GM11168 (cell line): ENCODE measurements at regions not wholly inside any gene's neighbourhood (a gene's known extent, or its start where the extent isn't known, plus 50 kb on each side); places are given as distances from the start of the nearest gene placed in this dataset.

ENCODE experiments used
- in situ Hi-C: fragments of 300-500 bp; cut with MboI; formaldehyde crosslinking; loops from one replicate; pipeline ENCODE4 v1.12.0; 2022; ENCODE audit warnings: low sequenced_read_pairs; ENCODE audit not compliant: unreplicated experiment

DNA sequence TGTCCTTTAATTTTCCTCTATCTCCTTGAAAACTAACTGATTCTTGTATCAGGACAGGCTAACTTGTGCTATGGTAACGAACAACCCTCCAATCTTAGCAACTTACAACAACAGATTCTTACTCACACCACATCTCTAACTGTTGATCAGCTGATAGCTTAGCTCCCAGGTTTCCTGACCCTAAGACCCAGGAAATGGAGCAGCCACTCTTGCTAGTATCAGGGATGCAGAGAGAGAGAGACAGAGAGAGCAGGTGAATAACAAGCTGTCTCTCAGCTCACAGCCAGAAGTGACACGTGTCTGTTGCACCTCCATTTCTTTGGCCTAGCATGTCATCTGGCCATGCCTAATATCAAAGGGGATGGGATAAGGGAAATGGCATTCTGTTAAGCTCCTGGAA, 1289.0 kb upstream of the AUTS2 start:
- in situ Hi-C loops, result no loop called here

DNA sequence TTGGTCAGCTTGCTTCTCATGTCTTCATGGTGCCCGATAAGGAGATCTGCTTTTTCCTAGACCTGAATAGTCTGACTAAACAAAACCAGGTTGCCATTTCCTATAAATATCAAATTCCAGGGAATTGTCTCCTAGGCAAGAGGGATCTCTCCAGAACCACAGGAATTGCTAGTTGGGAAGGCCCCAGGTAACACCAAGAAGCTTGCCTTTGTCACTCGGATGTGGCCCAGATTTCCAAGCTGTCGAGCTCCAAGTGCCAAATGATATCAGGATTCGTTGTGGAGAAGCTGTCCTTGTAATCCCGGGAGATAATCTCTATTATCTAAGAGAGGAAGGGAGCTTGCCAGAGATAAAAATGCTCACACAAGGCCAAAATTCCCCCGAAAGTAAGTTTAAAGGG, 1288.5 kb upstream of the AUTS2 start:
- in situ Hi-C loops, result no loop called here

DNA sequence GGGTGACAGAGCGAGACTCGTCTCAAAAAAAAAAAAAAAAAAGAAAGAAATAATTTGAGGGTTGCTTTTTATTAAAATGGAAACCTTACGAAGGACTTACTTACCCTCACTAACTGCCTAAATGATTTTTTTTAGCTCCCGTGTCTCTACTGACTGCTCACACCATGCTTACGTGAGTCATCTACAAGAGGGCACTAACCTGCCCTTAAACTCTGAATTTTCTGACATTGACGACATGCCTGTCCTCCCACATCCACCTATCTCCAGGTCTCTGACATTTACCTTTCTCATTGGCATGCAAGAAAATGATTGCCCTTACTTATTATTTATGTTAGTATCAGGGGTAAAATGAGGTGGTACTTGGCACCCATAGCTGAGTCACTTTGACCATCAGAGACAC, 1286.3 kb upstream of the AUTS2 start:
- in situ Hi-C loops, result no loop called here

DNA sequence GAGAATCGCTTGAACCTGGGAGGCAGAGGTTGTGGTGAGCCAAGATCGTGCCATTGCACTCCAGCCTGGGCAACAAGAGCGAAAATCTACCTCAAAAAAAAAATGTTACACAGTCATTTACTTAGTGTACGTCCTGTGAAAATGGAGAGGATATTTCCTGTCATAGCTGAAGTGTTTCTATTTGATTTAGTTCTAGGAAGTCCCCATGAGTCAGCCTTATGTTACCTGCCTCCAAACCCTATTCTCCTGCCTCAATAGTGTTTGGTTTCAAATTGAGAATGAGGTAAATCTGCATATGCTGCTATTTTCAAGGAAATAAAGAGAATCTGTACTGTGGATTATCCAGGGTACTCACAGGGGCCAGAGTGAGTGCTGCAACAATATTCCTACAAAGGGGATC, 1284.5 kb upstream of the AUTS2 start:
- in situ Hi-C loops, result no loop called here

DNA sequence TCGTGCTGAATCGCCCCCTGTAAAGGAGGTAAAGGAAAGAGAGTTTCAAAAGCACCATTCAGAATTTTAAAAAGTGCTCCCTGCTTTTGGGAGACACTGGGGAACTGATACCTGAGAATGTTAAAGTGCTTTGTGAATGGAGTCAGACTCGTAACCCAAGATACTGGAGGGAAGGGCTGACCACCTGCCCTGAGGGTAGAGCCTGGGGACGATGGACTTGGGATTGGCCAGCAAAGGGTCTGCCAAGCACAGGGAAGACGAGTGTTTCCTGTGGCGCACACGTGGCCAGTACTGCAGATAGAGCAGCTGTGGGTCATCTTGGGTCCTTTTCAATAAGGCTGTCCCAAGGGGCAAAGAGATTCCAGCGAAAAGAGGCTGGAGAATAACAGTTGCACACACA, 1284.1 kb upstream of the AUTS2 start:
- in situ Hi-C loops, result no loop called here

DNA sequence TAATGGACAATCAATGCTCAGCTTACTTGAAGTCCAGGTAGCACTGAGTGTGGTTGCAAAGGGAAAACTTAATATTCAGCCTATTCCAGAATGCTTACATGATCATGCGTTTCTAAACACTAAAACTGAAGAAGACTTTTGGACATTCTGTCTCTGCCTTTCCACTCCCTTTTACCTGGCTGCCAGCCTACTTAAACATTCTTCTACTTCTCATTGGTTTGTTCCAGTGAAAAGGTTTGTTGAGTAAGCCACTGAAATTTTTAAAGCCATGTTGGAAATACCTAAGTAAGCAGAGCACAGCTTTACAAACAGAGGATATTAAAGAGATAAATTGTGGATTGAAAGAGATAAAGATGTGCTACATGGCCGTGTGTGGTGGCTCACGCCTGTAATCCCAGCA, 1280.8 kb upstream of the AUTS2 start:
- in situ Hi-C loops, result no loop called here

DNA sequence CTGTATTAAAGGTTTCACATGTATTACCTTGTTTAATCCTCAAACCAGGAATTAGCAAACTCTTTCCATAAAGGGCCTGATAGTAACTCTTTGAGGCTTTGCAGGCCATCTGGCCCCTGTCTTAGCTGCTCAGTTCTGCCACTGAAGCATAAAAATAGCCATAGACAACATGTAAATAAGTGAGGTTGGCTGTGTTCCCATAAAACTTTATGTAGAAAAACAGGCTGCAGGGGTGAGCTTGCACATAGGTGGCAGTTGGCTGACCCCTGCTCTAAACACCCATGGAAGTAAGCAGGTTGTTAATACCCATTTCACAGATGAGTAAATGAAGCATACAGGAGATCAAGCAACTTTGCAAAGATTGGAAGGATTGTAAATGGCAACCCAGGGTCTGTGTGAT, 1279.2 kb upstream of the AUTS2 start:
- in situ Hi-C loops, result no loop called here

DNA sequence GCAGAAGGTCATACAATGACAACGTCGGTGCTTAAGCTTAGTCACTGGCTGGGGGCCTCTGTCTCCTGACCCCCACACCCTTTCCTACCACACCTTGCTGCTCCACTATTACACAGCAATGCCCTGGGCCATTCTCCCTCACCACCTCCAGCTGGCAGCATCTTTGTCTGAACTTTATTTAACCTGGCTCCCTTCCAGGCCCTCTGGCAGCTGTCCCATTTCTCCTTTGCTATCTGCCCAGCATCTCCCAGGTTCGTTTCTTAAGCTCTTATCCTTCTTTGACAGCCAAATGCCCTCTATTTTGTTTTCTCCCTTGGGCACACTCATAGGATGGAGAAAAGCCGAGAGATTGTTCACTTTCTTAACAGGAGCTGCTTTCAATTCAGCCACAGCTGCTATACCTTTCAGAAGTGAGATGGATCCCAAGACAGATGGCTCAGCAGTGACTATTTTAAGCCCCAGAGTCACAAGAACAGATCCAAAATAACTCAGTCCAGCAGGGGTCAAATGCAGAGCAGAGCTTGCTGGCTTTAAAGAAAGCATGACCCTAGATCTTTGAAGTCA, 1277.1 kb upstream of the AUTS2 start:
- in situ Hi-C loops, result no loop called here

DNA sequence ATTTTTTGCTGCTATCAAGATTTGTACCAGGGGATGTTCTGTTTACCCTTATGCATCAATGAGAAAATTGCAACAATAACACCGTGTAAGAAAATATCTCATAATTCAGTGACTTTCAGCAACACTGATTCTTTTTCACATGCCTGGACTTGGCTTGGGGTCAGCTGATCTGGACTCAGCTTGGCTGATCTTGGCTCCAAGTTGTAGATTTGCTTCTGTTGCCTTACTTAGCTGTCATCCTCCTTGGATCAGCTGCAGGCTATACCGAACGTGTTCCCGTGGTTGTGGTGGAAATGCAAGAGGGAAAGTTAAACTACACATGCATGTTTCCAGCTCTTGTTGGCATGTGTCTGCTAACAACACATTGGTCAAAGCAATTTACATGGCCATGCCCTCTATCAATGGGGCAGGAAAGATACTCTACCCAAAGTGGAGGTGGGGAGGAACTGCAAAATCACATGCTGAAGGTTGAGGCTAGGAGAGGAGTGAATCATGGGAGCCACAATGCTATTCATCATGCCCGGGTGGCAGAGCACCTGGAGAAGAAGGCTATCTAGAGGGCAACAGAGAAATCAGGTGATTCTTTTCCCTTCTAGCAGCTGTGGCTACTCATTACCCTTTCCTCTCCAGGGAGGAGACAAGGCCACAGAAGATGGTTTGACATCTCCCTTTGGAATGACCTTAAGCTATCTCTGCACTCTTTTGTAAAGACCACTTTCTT, 1276.3 kb upstream of the AUTS2 start:
- in situ Hi-C loops, result no loop called here

DNA sequence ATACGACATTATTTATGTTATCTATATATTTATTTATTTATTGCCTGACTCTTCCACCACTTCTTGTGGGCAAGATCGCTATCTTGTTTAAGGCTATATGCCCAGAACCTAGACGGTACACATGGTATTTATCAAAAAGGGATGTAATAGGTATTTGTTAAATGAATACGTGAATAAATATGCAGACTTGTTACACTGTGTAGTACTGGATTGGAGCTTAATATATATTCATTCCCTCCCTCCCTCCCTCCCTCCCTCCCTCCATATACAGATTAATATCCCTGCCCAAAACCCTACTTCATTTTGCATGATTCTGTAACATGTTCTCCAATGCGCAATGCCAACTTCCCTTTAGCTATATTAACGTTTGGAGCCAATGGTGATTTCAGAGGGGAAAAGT, 1273.7 kb upstream of the AUTS2 start:
- in situ Hi-C loops, result no loop called here

DNA sequence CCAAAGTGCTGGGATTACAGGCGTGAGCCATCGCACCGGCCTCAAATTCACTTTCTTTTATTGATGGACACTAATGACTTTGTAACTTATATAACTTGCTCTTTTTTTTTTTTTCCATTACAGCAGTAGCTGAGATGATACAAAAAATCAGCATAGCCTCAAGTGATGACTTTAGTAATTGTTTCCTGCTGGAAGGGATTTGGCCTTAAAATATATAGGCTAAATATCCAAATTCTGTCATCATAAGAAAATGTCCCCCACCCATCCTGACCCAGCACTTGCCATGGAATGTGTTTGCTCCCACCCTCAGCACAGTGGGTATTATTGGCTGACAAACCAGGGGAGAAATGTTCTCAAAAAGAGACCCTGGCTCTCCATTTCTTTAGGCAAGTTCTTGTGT, 1264.1 kb upstream of the AUTS2 start:
- in situ Hi-C loops, result no loop called here

DNA sequence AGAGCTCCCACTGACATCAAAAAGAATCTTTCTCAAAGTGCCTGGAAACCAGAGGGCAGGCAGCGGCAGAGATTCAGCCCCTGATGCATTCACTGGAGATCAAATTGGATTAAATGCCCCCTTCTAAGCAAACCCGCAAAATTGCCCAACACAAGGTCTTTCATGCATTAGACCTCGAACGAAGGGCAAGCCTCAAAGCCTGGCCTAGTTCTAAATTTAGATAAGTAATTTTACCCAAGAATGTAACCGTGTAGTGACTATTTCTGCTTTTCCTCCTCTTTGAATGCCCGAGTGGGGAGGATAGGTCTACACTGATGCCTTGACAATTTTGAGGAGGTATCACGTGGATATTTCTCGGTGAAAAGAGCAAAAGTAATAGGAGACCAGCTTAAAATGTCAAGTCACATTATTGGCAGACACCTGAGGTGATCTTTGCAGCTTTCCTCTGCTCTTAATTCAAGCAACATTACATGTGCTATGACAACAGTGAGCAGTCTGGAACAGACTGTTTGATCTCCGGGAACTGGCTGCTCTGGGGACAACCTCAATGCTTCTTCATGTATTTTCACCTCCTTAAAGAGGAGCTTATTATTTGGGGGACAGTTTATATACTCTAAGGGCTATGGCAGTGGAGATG, 1263.5 kb upstream of the AUTS2 start:
- in situ Hi-C loops, result no loop called here

DNA sequence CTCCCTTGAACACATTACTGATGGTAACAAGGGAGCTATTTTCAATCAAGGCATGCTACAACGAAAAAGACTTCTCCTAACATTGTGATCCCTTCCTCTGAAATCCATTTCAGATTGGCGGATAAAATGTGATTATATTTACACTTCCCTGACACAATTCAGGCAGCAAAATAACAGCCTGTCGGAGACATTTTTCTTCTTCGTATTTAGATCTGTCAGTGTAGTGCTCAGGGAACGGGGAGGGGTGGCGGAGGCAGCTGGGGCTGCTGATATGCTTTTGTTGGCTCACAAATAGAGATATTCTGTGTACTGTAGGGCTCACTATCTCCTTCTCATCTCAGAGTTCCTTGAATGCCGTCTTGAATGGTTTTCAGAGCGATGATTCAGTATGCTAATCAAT, 1261.7 kb upstream of the AUTS2 start:
- in situ Hi-C loops, result no loop called here

DNA sequence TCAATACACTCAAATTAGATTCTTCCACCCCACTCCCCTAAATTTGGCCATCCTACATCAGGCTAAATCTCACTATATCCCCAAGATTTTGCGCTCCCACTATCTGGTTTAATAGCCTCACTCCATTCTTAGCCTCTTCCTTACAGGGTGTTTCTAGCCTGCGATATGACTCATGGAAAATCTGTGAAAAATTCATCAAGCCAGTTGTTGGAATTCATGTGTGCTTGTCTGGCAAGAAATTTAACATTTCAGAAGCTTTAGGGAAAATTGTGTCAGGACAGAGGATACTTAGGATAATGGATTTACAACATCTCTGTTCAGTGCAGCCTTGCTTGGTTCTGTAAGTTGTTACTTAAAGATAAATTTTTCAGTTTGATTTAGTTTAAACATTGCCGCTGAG, 1249.9 kb upstream of the AUTS2 start:
- in situ Hi-C loops, result no loop called here

DNA sequence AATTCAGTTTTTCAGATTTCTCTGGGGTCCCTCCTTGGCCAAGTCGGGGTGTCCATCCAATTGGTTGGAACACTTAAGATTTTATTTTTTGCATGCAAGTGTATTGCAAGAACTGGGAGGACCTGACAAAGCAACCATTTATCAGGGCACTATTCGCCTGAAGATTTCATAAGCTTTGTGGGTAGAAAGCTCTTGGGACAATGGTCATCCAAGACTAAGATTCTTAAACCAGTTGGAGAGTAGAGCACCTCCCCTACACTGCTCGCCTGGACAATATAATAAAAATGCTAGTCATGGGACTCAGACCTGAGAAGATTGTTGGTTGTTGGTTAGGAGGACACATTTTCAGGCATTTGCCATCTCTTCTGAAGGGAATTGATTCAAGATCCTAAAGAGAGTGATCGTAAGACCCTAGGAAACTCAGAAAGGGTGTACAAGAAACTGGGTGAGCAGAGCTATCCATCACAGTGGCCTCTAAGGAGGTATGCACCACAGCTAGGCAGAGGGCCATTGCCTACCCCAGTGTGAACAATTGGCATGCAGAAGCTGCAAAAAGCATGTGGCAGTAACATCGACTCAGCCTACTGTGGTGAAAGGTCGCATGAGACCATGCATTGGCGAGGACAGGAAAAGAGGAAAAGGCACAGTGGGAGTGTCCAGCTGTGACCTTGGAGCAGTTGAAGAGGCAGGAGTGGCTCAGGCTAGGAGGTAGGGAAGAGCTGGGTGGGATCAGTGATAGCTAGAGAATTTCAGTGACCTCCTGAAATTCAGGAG, 1235.3 kb upstream of the AUTS2 start:
- in situ Hi-C loops, result no loop called here

DNA sequence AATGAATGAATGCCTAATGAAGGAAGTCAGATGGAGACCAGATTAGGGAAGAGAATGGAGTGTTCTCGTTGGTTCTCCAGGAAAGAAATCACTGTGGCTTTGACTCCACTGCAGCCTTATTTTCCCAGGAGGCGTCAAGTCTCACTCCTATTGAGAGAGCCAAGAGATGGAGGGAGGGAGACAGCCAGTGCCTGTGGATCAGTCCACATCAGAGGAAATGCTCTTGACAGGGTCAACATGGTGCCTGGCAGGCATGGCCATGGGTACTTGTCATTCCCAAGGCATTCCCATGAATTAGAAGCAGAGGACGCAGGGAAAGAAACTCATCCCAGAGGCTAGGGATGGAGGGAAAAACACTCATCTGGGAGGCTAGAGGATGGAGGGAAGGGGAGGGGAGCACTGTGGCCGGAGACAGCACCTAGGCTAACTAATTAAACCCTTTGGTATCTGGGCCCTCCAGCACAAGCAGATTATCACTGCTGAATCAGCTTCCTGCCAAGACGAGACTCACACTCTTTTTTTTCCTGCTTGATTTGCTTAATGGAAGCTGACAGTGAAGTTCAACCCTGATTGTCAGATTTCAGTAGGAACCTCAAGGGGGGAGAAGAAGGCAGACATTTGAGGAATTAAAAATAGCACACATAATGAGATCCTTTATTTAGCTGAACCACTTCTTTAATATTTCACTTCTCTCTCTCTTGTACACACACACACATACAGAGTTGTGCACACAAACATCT, 1233.2 kb upstream of the AUTS2 start:
- in situ Hi-C loops, result no loop called here

DNA sequence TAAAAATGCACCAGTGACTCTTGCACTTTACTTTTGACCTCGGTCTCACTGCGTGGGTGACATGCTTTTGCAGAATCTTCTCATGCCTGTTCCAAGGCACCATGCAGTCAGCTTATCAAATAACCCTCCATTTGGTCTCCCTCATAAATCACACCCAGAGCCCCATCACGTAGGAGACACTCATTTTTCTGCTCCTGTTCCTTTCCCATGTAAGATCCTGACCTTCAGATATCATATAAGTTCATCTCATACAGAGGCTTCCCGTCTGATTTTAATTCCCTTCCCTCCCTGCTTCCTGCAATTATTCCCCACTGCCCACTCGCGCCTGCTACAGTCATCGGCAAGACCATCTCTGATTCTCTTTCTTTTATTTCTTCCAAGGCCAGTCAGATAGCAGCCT, 1226.3 kb upstream of the AUTS2 start:
- in situ Hi-C loops, result no loop called here

DNA sequence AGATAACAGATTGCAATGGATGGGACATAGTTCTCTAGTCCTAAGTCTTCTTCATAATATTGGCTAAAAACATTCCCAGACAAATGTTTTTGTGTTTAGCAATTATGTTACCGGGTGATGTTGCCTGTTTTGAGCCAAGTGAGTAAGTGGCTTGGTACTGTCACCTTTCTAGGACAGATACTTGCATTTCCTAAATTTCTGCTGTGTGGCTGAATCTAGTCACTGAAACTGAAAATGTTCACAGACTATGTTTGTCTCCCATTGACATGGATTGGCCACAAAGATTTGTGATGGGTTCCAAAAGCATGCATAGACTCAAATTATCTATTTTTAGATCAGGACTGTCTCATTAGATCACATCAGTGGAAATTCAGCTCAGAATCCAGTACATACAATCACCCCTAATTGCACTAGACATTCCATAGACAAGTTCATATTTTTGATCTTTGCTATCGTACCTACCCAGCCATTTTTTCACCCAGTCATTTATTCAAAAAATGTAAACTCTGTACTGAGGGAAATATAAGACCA, 1222.1 kb upstream of the AUTS2 start:
- in situ Hi-C loops, result no loop called here

DNA sequence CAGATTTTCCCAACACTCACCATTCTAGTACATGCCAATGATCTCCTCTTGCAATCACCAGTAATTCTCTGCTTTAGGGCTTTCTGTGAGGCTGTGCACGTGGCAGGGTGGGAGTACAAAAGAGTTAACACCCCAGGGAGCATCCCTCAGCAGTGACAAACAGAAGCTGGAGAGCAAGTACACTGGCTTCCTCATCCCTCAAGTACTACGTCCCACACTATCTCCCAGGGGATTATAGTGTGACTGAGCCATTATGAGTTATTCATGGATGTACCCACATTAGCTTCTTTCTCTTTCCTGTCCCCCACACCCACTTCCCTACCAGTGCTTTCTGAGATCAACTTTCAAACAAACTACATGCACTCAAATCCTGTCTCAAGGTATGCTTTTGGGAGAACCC, 1216.5 kb upstream of the AUTS2 start:
- in situ Hi-C loops, result no loop called here

DNA sequence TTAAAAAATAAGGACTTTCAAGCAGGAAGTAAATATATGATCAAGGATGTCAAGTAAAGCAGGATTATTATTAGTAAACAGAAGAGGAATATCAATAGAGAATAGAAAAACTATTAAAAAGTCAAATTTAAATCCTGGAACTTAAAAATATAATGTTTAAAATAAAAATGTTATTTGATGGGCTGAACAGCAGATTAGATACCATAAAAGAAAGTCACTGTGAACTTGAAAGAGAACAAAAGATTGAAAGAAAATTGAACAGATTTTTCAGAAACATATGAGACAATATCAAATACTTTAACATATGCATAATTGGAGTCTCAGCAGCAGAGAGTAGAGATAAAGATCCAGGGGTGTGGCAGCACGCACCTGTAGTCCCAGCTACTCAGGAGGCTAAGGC, 1213.7 kb upstream of the AUTS2 start:
- in situ Hi-C loops, result no loop called here
